ENCODE measurements at regions not wholly inside any gene's neighbourhood (a gene's known extent, or its start where the extent isn't known, plus 50 kb on each side); places are given as distances from the start of the nearest gene placed in this dataset.

GRCh38 chrX:8090482-8090881 is 80.6 kb downstream of the VCX2 start:
- Mint-ChIP-seq H3K36me3 (no peaks in the 10 kb centered on the region), H3K9me3 (no peaks in the 10 kb centered on the region), H3K27ac (no peak overlapping the region), H3K4me1 (no peaks in the 10 kb centered on the region), H3K4me3 (no peak overlapping the region), H3K27me3 (ENCODE audit: low read depth in 2 of 2) (no peaks in the 10 kb centered on the region)
- H3K36me3 ChIP-seq (ENCODE audit: control insufficient read depth, insufficient read depth, low read length) = no peaks in the 10 kb centered on the region
- intact Hi-C loops (cut with micrococcal nuclease) = no loop called here
- H3K4me1 ChIP-seq (ENCODE audit: control insufficient read depth, insufficient read depth, low read length) = no peaks in the 10 kb centered on the region
- no peak for TF ChIP-seq CTCF (IDR thresholded peaks at IDR 0.05)
- H3K9me3 ChIP-seq (ENCODE audit: control insufficient read depth, insufficient read depth, low read length) = no peaks in the 10 kb centered on the region
- 100% methylated on average over 2 of the region's 3 CpGs for WGBS (ENCODE audit: insufficient coverage)
- no peak overlapping the region for H3K4me3 ChIP-seq (ENCODE audit: low read length)
- DNase-seq (no peak), ATAC-seq (no peak)
- H3K27me3 ChIP-seq (ENCODE audit: control insufficient read depth, insufficient read depth, low read length) = no peaks in the 10 kb centered on the region
- H3K27ac ChIP-seq (ENCODE audit: low read length) = no peak overlapping the region

GRCh38 chrX:8089141-8089540 is 81.9 kb downstream of the VCX2 start:
- Histone ChIP-seq H3K36me3 (ENCODE audit: control insufficient read depth, insufficient read depth, low read length) (no peaks in the 10 kb centered on the region), H3K4me1 (ENCODE audit: control insufficient read depth, insufficient read depth, low read length) (no peaks in the 10 kb centered on the region), H3K9me3 (ENCODE audit: control insufficient read depth, insufficient read depth, low read length) (no peaks in the 10 kb centered on the region), H3K4me3 (ENCODE audit: low read length) (no peak overlapping the region), H3K27ac (ENCODE audit: low read length) (no peak overlapping the region), H3K27me3 (ENCODE audit: control insufficient read depth, insufficient read depth, low read length) (no peaks in the 10 kb centered on the region)
- Mint-ChIP-seq H3K4me1 (no peaks in the 10 kb centered on the region), H3K9me3 (no peaks in the 10 kb centered on the region), H3K36me3 (no peaks in the 10 kb centered on the region), H3K27me3 (ENCODE audit: low read depth in 2 of 2) (no peaks in the 10 kb centered on the region), H3K27ac (no peak overlapping the region), H3K4me3 (no peak overlapping the region)
- no peak for DNase-seq
- no peak for ATAC-seq
- WGBS (ENCODE audit: insufficient coverage) = 71% methylated on average over 3 of the region's 4 CpGs
- TF ChIP-seq CTCF (IDR thresholded peaks at IDR 0.05) = no peak
- intact Hi-C loops (cut with micrococcal nuclease) = no loop called here

GRCh38 chrX:8084006-8084405 is 87.1 kb downstream of the VCX2 start:
- H3K27ac ChIP-seq (ENCODE audit: low read length) = no peak overlapping the region
- ATAC-seq (no peak), DNase-seq (no peak)
- H3K4me1 ChIP-seq (ENCODE audit: control insufficient read depth, insufficient read depth, low read length) = no peaks in the 10 kb centered on the region
- no peaks in the 10 kb centered on the region for H3K9me3 Mint-ChIP-seq
- H3K36me3 Mint-ChIP-seq = no peaks in the 10 kb centered on the region
- no peak for TF ChIP-seq CTCF (IDR thresholded peaks at IDR 0.05)
- H3K36me3 ChIP-seq (ENCODE audit: control insufficient read depth, insufficient read depth, low read length) = no peaks in the 10 kb centered on the region
- no peaks in the 10 kb centered on the region for H3K27me3 ChIP-seq (ENCODE audit: control insufficient read depth, insufficient read depth, low read length)
- H3K4me1 Mint-ChIP-seq = no peaks in the 10 kb centered on the region
- no peak overlapping the region for H3K4me3 ChIP-seq (ENCODE audit: low read length)
- H3K27me3 Mint-ChIP-seq (ENCODE audit: low read depth in 2 of 2) = no peaks in the 10 kb centered on the region
- intact Hi-C loops (cut with micrococcal nuclease) = no loop called here
- no CpG with 5 or more reads among the region's 4 CpGs for WGBS (ENCODE audit: insufficient coverage)
- H3K9me3 ChIP-seq (ENCODE audit: control insufficient read depth, insufficient read depth, low read length) = no peaks in the 10 kb centered on the region
- H3K4me3 Mint-ChIP-seq = no peak overlapping the region
- H3K27ac Mint-ChIP-seq = no peak overlapping the region

GRCh38 chrX:8083286-8083685 is 87.8 kb downstream of the VCX2 start:
- TF ChIP-seq CTCF (IDR thresholded peaks at IDR 0.05) = no peak
- H3K9me3 ChIP-seq (ENCODE audit: control insufficient read depth, insufficient read depth, low read length) = no peaks in the 10 kb centered on the region

More at GRCh38 chrX:8083286-8083685, 87.8 kb downstream of the VCX2 start:
- intact Hi-C loops (cut with micrococcal nuclease) = no loop called here
- no peak for ATAC-seq
- Mint-ChIP-seq H3K27me3 (ENCODE audit: low read depth in 2 of 2) (no peaks in the 10 kb centered on the region), H3K9me3 (no peaks in the 10 kb centered on the region), H3K27ac (no peak overlapping the region), H3K36me3 (no peaks in the 10 kb centered on the region), H3K4me1 (no peaks in the 10 kb centered on the region), H3K4me3 (no peak overlapping the region)
- Histone ChIP-seq H3K36me3 (ENCODE audit: control insufficient read depth, insufficient read depth, low read length) (no peaks in the 10 kb centered on the region), H3K27ac (ENCODE audit: low read length) (no peak overlapping the region), H3K4me3 (ENCODE audit: low read length) (no peak overlapping the region), H3K4me1 (ENCODE audit: control insufficient read depth, insufficient read depth, low read length) (no peaks in the 10 kb centered on the region), H3K27me3 (ENCODE audit: control insufficient read depth, insufficient read depth, low read length) (no peaks in the 10 kb centered on the region)
- WGBS (ENCODE audit: insufficient coverage) = no CpG with 5 or more reads among the region's 3 CpGs
- no peak for DNase-seq
